Spleen (tissue), 7 donors: ENCODE measurements at regions not wholly inside any gene's neighbourhood (a gene's known extent, or its start where the extent isn't known, plus 50 kb on each side); places are given as distances from the start of the nearest gene placed in this dataset.

Experiments used
- CTCF ChIP-seq, 11 experiments: fragments of 200-600 bp in 7 of 11; fragments of 450-650 bp in 4 of 11; sonication (generic) in 4 of 11; IDR thresholded peaks in 8 of 11; conservative IDR thresholded peaks in 3 of 11; 1 replicate in 7 of 11; 2 replicates in 4 of 11; pipeline versions ENCODE4 v1.4.0 to v1.8.0; 2016 to 2021; ENCODE audit warnings: antibody characterized with exemption in 11 of 11, inconsistent platforms in 4 of 11, mild to moderate bottlenecking in 1 of 11
- POLR2A ChIP-seq, 3 donors: fragments of 450-650 bp; IDR thresholded peaks; one replicate each; pipeline ENCODE4 v1.5.1; 2017; ENCODE audit warnings: antibody characterized with exemption in 3 of 3, mild to moderate bottlenecking in 1 of 3
- POLR2AphosphoS5 ChIP-seq, 3 donors: sonication (generic); formaldehyde crosslinking; IDR thresholded peaks; one replicate each; pipeline ENCODE4 v1.5.1; 2017; ENCODE audit warnings: antibody characterized with exemption in 3 of 3
- donor health status: DM: no; HTN: no; CAD: no; lungs with moderate emphysema.
- donor health status: DM: no; HTN: no; CAD: no.
- donor health status: DM: no; HTN: no; CAD: no.

- TF ChIP-seq POLR2A (IDR thresholded peaks at IDR 0.05) (no peak), CTCF (IDR thresholded peaks at IDR 0.05 in 8 of 11, conservative IDR thresholded peaks at IDR 0.05 in 3 of 11) (no peak), POLR2AphosphoS5 (IDR thresholded peaks at IDR 0.05) (no peak)
Measured at GRCh38 chr5:88049737-88050136, 218.9 kb downstream of the TMEM161B start.
